Ishikawa (cell line): ENCODE measurements at regions not wholly inside any gene's neighbourhood (a gene's known extent, or its start where the extent isn't known, plus 50 kb on each side); places are given as distances from the start of the nearest gene placed in this dataset.

Source experiments
- CEBPB ChIP-seq: IDR thresholded peaks from 2 replicates; pipeline ENCODE4 v1.6.1; 2012
- CREB1 ChIP-seq: IDR thresholded peaks from 2 replicates; pipeline ENCODE4 v1.6.1; 2012; ENCODE audit warnings: low read depth
- EGR1 ChIP-seq: IDR thresholded peaks from 2 replicates; pipeline ENCODE4 v1.6.1; 2012
- EP300 ChIP-seq: IDR thresholded peaks from 2 replicates; pipeline ENCODE4 v1.6.1; 2012; ENCODE audit warnings: borderline replicate concordance
- FOXM1 ChIP-seq: IDR thresholded peaks from 2 replicates; pipeline ENCODE4 v1.6.1; 2012; ENCODE audit warnings: low read depth, borderline replicate concordance
- NFIC ChIP-seq: IDR thresholded peaks from 2 replicates; pipeline ENCODE4 v1.6.1; 2012
- RAD21 ChIP-seq: IDR thresholded peaks from 2 replicates; pipeline ENCODE4 v1.6.1; 2012; ENCODE audit warnings: low read depth
- REST ChIP-seq: IDR thresholded peaks from 2 replicates; pipeline ENCODE4 v1.6.1; 2012; ENCODE audit warnings: low read depth, mild to moderate bottlenecking
- TAF1 ChIP-seq: IDR thresholded peaks from 2 replicates; pipeline ENCODE4 v1.6.1; 2012; ENCODE audit warnings: low read depth, mild to moderate bottlenecking
- TCF12 ChIP-seq: IDR thresholded peaks from 2 replicates; pipeline ENCODE4 v1.6.1; 2012; ENCODE audit warnings: low read depth
- TEAD4 ChIP-seq: IDR thresholded peaks from 2 replicates; pipeline ENCODE4 v1.6.1; 2012
- YY1 ChIP-seq: IDR thresholded peaks from 2 replicates; pipeline ENCODE4 v1.6.1; 2012; ENCODE audit warnings: low read depth
- ZBTB7A ChIP-seq: IDR thresholded peaks from 2 replicates; pipeline ENCODE4 v1.6.1; 2012; ENCODE audit warnings: low read depth
- TF ChIP-seq, protein P1 (sequence below): IDR thresholded peaks from 2 replicates; pipeline ENCODE4 v1.6.1; 2012
- TF ChIP-seq, protein P2 (sequence below): IDR thresholded peaks from 2 replicates; pipeline ENCODE4 v1.6.1; 2012

DNA sequence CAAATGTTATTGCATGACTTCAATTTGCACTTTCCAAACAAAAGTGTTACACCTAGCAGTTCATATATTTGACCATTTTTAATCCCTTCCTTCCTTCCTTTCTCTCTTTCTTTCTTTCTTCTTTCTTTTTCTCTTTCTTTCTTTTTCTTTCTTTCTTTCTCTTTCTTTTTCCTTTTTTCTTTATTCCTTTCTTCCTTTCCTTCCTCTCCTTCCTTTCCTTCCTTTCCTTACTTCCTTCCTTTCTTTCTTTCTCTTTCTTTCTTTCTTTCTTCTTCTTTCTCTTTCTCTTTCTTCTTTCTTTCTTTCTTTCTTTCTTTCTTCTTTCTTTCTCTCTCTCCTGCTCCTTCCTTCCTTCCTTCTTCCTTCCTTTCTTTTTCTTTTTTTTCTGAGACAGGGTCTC lies 146.7 kb upstream of the ALKAL2 start:
- TF ChIP-seq FOXM1, result no peak
- TF ChIP-seq RAD21, result no peak
- TF ChIP-seq, protein P1, sequence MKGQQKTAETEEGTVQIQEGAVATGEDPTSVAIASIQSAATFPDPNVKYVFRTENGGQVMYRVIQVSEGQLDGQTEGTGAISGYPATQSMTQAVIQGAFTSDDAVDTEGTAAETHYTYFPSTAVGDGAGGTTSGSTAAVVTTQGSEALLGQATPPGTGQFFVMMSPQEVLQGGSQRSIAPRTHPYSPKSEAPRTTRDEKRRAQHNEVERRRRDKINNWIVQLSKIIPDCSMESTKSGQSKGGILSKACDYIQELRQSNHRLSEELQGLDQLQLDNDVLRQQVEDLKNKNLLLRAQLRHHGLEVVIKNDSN, result no peak
- no peak for TF ChIP-seq CEBPB
- no peak for TF ChIP-seq REST
- TF ChIP-seq NFIC, result no peak
- TF ChIP-seq EP300, result no peak
- TF ChIP-seq TAF1, result no peak
- no peak for TF ChIP-seq TEAD4
- TF ChIP-seq ZBTB7A, result no peak
- TF ChIP-seq EGR1, result no peak
- no peak for TF ChIP-seq CREB1
- TF ChIP-seq TCF12, result no peak
- TF ChIP-seq, protein P2, sequence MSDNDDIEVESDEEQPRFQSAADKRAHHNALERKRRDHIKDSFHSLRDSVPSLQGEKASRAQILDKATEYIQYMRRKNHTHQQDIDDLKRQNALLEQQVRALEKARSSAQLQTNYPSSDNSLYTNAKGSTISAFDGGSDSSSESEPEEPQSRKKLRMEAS, result no peak
- TF ChIP-seq YY1, result no peak

DNA sequence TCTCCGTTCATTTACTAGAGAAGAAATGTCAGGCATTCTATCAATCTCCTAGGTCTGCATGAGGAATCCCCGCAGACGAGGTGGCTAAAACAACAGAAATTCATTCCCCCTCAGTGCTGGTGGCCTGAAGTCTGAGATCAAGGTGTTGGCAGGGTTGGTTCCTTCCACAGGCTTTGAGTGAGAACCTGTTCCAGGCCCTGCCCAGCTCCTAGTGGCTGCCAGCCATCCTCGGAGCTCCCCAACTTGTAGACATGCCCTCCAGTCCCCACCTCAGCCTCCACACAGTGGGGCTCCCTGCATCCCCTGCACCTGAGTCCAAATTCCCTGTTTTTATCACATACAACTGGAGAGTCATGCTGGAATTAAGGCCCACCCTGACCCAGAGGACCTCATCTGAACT lies 145.3 kb upstream of the ALKAL2 start:
- no peak for TF ChIP-seq ZBTB7A

- TF ChIP-seq, protein P2, result no peak
- TF ChIP-seq TEAD4, result no peak
- TF ChIP-seq ZBTB7A, result no peak
- TF ChIP-seq, protein P1, result no peak
- no peak for TF ChIP-seq YY1
- no peak for TF ChIP-seq EP300
- no peak for TF ChIP-seq FOXM1
- TF ChIP-seq TCF12, result no peak
- no peak for TF ChIP-seq REST
- TF ChIP-seq NFIC, result no peak
- no peak for TF ChIP-seq CEBPB
- TF ChIP-seq RAD21, result no peak
- TF ChIP-seq EGR1, result no peak
Observed at GRCh38 chr2:430291-431040, 142.6 kb upstream of the ALKAL2 start.

GRCh38 chr2:429575-430254 lies 141.8 kb upstream of the ALKAL2 start:
- TF ChIP-seq TAF1 (no peak), YY1 (no peak), TCF12 (no peak), CREB1 (no peak), FOXM1 (no peak), EP300 (no peak), ZBTB7A (no peak), NFIC (no peak), RAD21 (no peak), REST (no peak), CEBPB (no peak), TEAD4 (no peak), EGR1 (no peak)
- TF ChIP-seq, protein P2, result no peak
- TF ChIP-seq, protein P1, result no peak
